Ascending aorta (tissue), 2 donors: ENCODE measurements at regions not wholly inside any gene's neighbourhood (a gene's known extent, or its start where the extent isn't known, plus 50 kb on each side); places are given as distances from the start of the nearest gene placed in this dataset.

Experiments used
- DNase-seq, 2 donors: peaks; one replicate each; pipeline ENCODE4 v3.0.0-alpha.2; 2019; ENCODE audit warnings: low spot score in 2 of 2
- H3K27ac ChIP-seq, 2 donors: fragments of 200-600 bp; sonication (generic); one replicate each; pipeline ENCODE4 v1.5.1; 2016 to 2017; ENCODE audit warnings: mild to moderate bottlenecking in 1 of 2
- H3K27me3 ChIP-seq: fragments of 200-600 bp; sonication (generic); one replicate; pipeline ENCODE4 v1.5.1; 2017
- H3K36me3 ChIP-seq, 2 donors: fragments of 200-600 bp; sonication (generic); one replicate each; pipeline ENCODE4 v1.5.1; 2016
- H3K4me1 ChIP-seq, 2 donors: fragments of 200-600 bp; sonication (generic); one replicate each; pipeline ENCODE4 v1.5.1; 2016 to 2017; ENCODE audit warnings: mild to moderate bottlenecking in 1 of 2
- H3K4me3 ChIP-seq, 2 donors: fragments of 200-600 bp; sonication (generic); one replicate each; pipeline ENCODE4 v1.5.1; 2016 to 2017; ENCODE audit warnings: mild to moderate bottlenecking in 1 of 2
- H3K9me3 ChIP-seq, 2 donors: fragments of 200-600 bp; sonication (generic); one replicate each; pipeline ENCODE4 v1.5.1; 2016
- CTCF ChIP-seq, 3 experiments: fragments of 200-600 bp in 2 of 3; fragments of 450-650 bp in 1 of 3; sonication (generic) in 2 of 3; IDR thresholded peaks; one replicate each; pipeline ENCODE4 v1.5.1; 2016 to 2019; ENCODE audit warnings: antibody characterized with exemption in 3 of 3, mild to moderate bottlenecking in 1 of 3, moderate library complexity in 1 of 3
- intact Hi-C: fragments of 100-400 bp; cut with DNase I; formaldehyde crosslinking; loops from one replicate; pipeline ENCODE4 v1.15.1; 2023

- no peak for DNase-seq
- Histone ChIP-seq H3K36me3 (no peaks in the 10 kb centered on the region), H3K4me1 (no peaks in the 10 kb centered on the region), H3K27ac (no peak overlapping the region), H3K4me3 (no peak overlapping the region), H3K9me3 (no peaks in the 10 kb centered on the region), H3K27me3 (no peaks in the 10 kb centered on the region)
- intact Hi-C loops, result no loop called here
- no peak for TF ChIP-seq CTCF (IDR thresholded peaks at IDR 0.05)
These were observed 740.5 kb upstream of the API5 start for GRCh38 chr11:42571131-42571877.

- Histone ChIP-seq H3K4me3 (no peak overlapping the region), H3K36me3 (no peaks in the 10 kb centered on the region), H3K27me3 (no peaks in the 10 kb centered on the region), H3K27ac (no peak overlapping the region), H3K4me1 (no peaks in the 10 kb centered on the region), H3K9me3 (no peaks in the 10 kb centered on the region)
- intact Hi-C loops, result no loop called here
- no peak for DNase-seq
- TF ChIP-seq CTCF (IDR thresholded peaks at IDR 0.05), result no peak
These were observed 739.8 kb upstream of the API5 start for GRCh38 chr11:42571878-42572610.

GRCh38 chr11:42576318-42576717 is 735.5 kb upstream of the API5 start:
- no peak for DNase-seq
- Histone ChIP-seq H3K27ac (no peak overlapping the region), H3K4me1 (no peaks in the 10 kb centered on the region), H3K4me3 (no peak overlapping the region), H3K9me3 (no peaks in the 10 kb centered on the region), H3K36me3 (no peaks in the 10 kb centered on the region), H3K27me3 (no peaks in the 10 kb centered on the region)
- intact Hi-C loops, result no loop called here
- no peak for TF ChIP-seq CTCF (IDR thresholded peaks at IDR 0.05)

- no peaks in the 10 kb centered on the region for H3K4me1 ChIP-seq
- H3K27me3 ChIP-seq, result no peaks in the 10 kb centered on the region
- H3K9me3 ChIP-seq, result no peaks in the 10 kb centered on the region
- H3K27ac ChIP-seq, result no peak overlapping the region
- TF ChIP-seq CTCF (IDR thresholded peaks at IDR 0.05), result no peak
- no peaks in the 10 kb centered on the region for H3K36me3 ChIP-seq
- DNase-seq, result no peak
- H3K4me3 ChIP-seq, result no peak overlapping the region
- intact Hi-C loops, result no loop called here
These were observed 722.5 kb upstream of the API5 start for GRCh38 chr11:42589286-42589685.

- Histone ChIP-seq H3K27ac (no peak overlapping the region), H3K4me3 (no peak overlapping the region), H3K27me3 (no peaks in the 10 kb centered on the region), H3K9me3 (no peaks in the 10 kb centered on the region), H3K36me3 (no peaks in the 10 kb centered on the region), H3K4me1 (no peaks in the 10 kb centered on the region)
- TF ChIP-seq CTCF (IDR thresholded peaks at IDR 0.05), result no peak
- DNase-seq, result no peak
- intact Hi-C loops, result no loop called here
These were observed 720.0 kb upstream of the API5 start for GRCh38 chr11:42591841-42592240.
